Right lobe of liver (tissue), 4 donors: ENCODE measurements at regions not wholly inside any gene's neighbourhood (a gene's known extent, or its start where the extent isn't known, plus 50 kb on each side); places are given as distances from the start of the nearest gene placed in this dataset.

Experiments used
- CTCF ChIP-seq, 4 donors: fragments of 200-600 bp in 3 of 4; fragments of 450-650 bp in 1 of 4; IDR thresholded peaks; one replicate each; pipeline versions ENCODE4 v1.5.1 to v1.8.0; 2016 to 2022; ENCODE audit warnings: antibody characterized with exemption in 4 of 4, mild to moderate bottlenecking in 2 of 4
- POLR2A ChIP-seq: fragments of 450-650 bp; IDR thresholded peaks from one replicate; pipeline ENCODE4 v1.6.1; 2017; ENCODE audit warnings: antibody characterized with exemption, mild to moderate bottlenecking
- donor health status: DM: no; HTN: no; CAD: no.
- donor health status: DM: no; HTN: no; CAD: no.
- donor health status: DM: no; HTN: yes; CAD: no.

GRCh38 chr15:61503383-61503969 lies 274.4 kb upstream of the RORA start:
- no peak for TF ChIP-seq CTCF (IDR thresholded peaks at IDR 0.05)
- TF ChIP-seq POLR2A, result no peak
